HepG2 (cell line): ENCODE measurements at regions not wholly inside any gene's neighbourhood (a gene's known extent, or its start where the extent isn't known, plus 50 kb on each side); places are given as distances from the start of the nearest gene placed in this dataset.
A peak's percentile ranks its signal among the peaks of the same experiment; 100 is the strongest.

Experiments
- CREB1 ChIP-seq, 2 experiments: fragments of 450-650 bp in 1 of 2; IDR thresholded peaks; 2 replicates each; pipeline ENCODE4 v1.6.1; 2016 to 2017; ENCODE audit warnings: control low read depth in 1 of 2, mild to moderate bottlenecking in 1 of 2, missing compliant biosample characterization in 1 of 2, missing genetic modification characterization in 1 of 2
- HES4 ChIP-seq: sonication (generic); formaldehyde crosslinking; IDR thresholded peaks from 2 replicates; pipeline ENCODE4 v1.9.0; 2021; ENCODE audit warnings: mild to moderate bottlenecking, missing genetic modification reagents, borderline replicate concordance
- ISL2 ChIP-seq: sonication (generic); formaldehyde crosslinking; IDR thresholded peaks from 2 replicates; pipeline ENCODE4 v1.5.0; 2020; ENCODE audit warnings: missing genetic modification reagents
- MIER3 ChIP-seq: IDR thresholded peaks from 2 replicates; pipeline ENCODE4 v1.6.1; 2016; ENCODE audit warnings: missing compliant biosample characterization, borderline replicate concordance
- NCOA2 ChIP-seq: sonication (generic); formaldehyde crosslinking; IDR thresholded peaks from 2 replicates; pipeline ENCODE4 v1.8.0; 2022; ENCODE audit warnings: inconsistent platforms
- SKI ChIP-seq: fragments of 450-650 bp; IDR thresholded peaks from one replicate; pipeline ENCODE4 v1.6.1; 2018; ENCODE audit warnings: mild to moderate bottlenecking; ENCODE audit not compliant: partially characterized antibody
- SNAPC5 ChIP-seq: sonication (generic); formaldehyde crosslinking; IDR thresholded peaks from 2 replicates; pipeline ENCODE4 v1.8.1; 2023; ENCODE audit warnings: mild to moderate bottlenecking, missing genetic modification reagents, borderline replicate concordance
- TMF1 ChIP-seq: sonication (generic); formaldehyde crosslinking; IDR thresholded peaks from 2 replicates; pipeline ENCODE4 v1.8.1; 2022; ENCODE audit warnings: low read depth, missing genetic modification reagents
- ZBED4 ChIP-seq: sonication (generic); formaldehyde crosslinking; IDR thresholded peaks from 2 replicates; pipeline ENCODE4 v1.4.0; 2020; ENCODE audit warnings: missing genetic modification reagents, borderline replicate concordance
- ZNF264 ChIP-seq: sonication (generic); formaldehyde crosslinking; IDR thresholded peaks from 2 replicates; pipeline ENCODE4 v1.4.0; 2020; ENCODE audit warnings: missing genetic modification reagents
- ZNF460 ChIP-seq: sonication (generic); formaldehyde crosslinking; IDR thresholded peaks from 2 replicates; pipeline ENCODE4 v1.5.1; 2020; ENCODE audit warnings: missing genetic modification reagents, mild to moderate bottlenecking, borderline replicate concordance
- ZNF570 ChIP-seq: sonication (generic); formaldehyde crosslinking; IDR thresholded peaks from 2 replicates; pipeline ENCODE4 v1.4.0; 2020; ENCODE audit warnings: mild to moderate bottlenecking, missing genetic modification reagents, borderline replicate concordance
- ZNF574 ChIP-seq: sonication (generic); formaldehyde crosslinking; IDR thresholded peaks from 2 replicates; pipeline ENCODE4 v1.4.0; 2020; ENCODE audit warnings: missing genetic modification reagents
- ZNF639 ChIP-seq: conservative IDR thresholded peaks from 2 replicates; pipeline ENCODE4 v1.6.1; 2018; ENCODE audit warnings: missing genetic modification reagents
- ZNF720 ChIP-seq: sonication (generic); formaldehyde crosslinking; IDR thresholded peaks from 2 replicates; pipeline ENCODE4 v1.4.0; 2020; ENCODE audit warnings: missing genetic modification reagents
- ZNF75D ChIP-seq: sonication (generic); formaldehyde crosslinking; IDR thresholded peaks from 2 replicates; pipeline ENCODE4 v1.8.1; 2023; ENCODE audit warnings: missing genetic modification reagents, mild to moderate bottlenecking, borderline replicate concordance
- ZNF776 ChIP-seq: sonication (generic); formaldehyde crosslinking; IDR thresholded peaks from 2 replicates; pipeline ENCODE4 v1.4.0; 2020; ENCODE audit warnings: mild to moderate bottlenecking, missing genetic modification reagents
- ZXDC ChIP-seq: sonication (generic); formaldehyde crosslinking; IDR thresholded peaks from 2 replicates; pipeline ENCODE4 v1.5.0; 2020; ENCODE audit warnings: mild to moderate bottlenecking, missing genetic modification reagents

GRCh38 chr6:137697267-137697938, 169.7 kb upstream of the TNFAIP3 start (continued):
- TF ChIP-seq ZBED4 (no peak), NCOA2 (CRISPR knock-in tag) (peak; percentile 91), ZNF75D (no peak), TMF1 (CRISPR knock-in tag) (no peak), ZXDC (no peak), ZNF776 (no peak), CREB1 (IDR thresholded peaks at IDR 0.05) (0 out of 2 replicates have a peak, but pooled peaks have one; percentile 26), CREB1 (CRISPR knock-in tag; IDR thresholded peaks at IDR 0.05) (peak; percentile 25; the same call in 1 of the 2 replicates), ZNF460 (CRISPR knock-in tag) (no peak), ZNF574 (CRISPR knock-in tag) (peak; percentile 55; the same call in 1 of the 2 replicates), ZNF639 (CRISPR knock-in tag) (0 out of 2 replicates have a peak, but pooled peaks have one; percentile 41), HES4 (CRISPR knock-in tag) (no peak), ZNF264 (0 out of 2 replicates have a peak, but pooled peaks have one; percentile 42), ZNF720 (CRISPR knock-in tag) (no peak), ISL2 (CRISPR knock-in tag) (peak; percentile 83), MIER3 (peak; percentile 42; the same call in 1 of the 2 replicates), ZNF570 (no peak), SNAPC5 (no peak), SKI (no peak)
